NCI-H510A treated with DMSO at 0.1 percent for 48 hours (cell line): ENCODE measurements at regions not wholly inside any gene's neighbourhood (a gene's known extent, or its start where the extent isn't known, plus 50 kb on each side); places are given as distances from the start of the nearest gene placed in this dataset.

Source experiments
- DNase-seq: peaks from one replicate; lab custom pipeline; 2025; lab: John Stamatoyannopoulos, UW

DNA sequence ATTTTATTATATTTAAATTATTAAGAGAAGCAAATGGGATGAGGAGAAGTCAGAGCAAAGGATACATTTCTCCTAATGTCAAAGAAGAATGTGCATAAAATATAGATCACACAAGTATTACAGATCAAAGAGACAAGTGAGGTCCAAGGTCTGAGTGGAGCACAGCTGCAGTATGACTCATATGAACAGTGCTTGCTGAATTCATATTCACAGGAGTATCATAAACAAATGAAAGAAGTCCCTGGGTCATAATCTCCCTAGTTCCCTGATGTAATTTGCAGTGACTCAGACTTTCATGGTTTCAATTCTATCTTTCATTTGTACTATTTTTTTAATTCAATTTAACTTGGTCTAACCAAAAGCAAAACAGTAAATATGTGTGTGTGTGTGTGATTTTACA, 499.0 kb upstream of the CCDC179 start:
- DNase-seq = no peak

DNA sequence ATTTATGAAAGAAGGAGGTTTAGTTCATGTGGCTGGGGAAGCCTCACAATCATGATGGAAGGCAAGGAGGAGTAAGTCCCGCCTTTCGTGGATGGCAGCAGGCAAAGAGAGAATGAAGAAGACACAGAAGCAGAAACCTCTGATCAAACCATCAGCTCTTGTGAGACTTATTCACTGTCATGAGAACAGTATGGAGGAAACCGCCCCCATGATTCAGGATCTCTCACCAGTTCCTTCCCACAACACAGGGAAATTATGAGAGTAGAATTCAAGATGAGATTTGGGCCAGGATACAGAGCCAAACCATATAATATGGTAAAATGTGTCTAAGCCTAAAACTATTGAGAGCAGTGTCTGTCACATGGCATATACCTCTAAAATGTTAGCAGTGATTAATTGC, 503.8 kb upstream of the CCDC179 start:
- no peak for DNase-seq

DNA sequence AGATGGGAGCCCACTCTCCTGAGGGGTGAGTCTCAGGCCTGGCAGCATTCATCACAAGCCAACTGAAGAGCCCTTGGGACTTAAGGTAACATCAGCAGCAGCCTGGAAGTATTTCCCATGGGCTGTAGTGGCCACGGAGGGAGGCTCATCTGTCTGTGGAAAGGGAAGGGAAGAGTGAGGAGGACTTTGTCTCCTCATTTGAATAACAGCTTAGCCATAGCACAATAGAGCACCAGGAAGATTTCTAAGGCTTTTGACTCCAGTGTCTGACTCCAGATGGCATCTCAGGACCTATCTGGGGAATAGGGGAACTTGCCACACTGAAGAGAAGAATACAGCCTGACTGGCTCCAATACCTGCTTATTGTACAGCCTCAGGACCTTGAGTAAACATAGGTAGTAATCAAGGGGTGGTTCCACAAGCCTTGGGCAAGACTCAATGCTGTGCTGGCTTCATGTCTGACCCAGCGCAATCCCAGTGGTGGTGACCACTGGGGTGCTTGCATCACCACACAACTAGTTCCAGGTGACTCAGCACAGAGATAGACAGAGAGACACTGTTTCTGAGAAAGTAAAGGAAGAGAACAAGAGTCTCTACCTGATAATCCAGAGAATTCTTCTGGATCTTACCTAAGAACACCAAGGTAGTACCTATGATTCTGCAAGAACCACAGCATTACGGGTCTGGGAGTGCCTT, 510.5 kb upstream of the CCDC179 start:
- no peak for DNase-seq

DNA sequence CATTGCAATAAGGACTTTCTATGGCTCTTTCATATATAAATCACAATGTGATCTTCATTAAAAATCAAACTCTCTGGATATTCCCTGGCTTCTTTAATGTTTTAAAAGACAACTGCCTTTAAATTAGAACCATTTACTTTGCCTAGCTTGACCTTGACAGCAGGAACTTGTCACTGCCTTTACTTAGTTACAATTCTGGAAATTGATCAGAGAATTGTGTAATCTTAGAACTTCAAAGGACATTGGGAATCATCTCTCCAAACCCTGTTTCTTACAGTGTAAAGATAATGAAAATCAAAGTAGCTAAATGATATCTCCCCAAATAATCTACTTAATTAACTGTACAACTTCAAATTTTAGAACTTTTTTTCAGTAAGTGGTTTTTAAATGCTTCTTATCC, 517.6 kb upstream of the CCDC179 start:
- DNase-seq = no peak

DNA sequence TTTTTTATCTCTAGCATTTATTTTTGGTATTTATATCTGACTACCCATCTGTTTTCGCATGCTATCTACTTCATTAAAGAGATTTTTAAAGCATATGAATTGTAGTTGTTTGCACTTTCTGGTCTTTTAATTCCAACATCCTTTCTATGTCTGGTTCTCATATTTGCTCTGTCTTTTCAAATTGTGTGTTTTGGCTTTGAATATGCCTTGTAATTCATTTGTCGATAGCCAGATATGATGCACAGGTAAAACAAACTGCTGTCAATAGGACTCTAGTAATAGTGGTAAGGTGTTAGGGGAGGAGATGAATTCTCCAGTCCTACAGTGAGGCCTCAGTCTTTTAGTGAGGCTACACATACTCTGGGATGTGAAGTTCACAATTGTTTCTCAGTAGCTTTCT, 530.8 kb upstream of the CCDC179 start:
- DNase-seq = no peak

DNA sequence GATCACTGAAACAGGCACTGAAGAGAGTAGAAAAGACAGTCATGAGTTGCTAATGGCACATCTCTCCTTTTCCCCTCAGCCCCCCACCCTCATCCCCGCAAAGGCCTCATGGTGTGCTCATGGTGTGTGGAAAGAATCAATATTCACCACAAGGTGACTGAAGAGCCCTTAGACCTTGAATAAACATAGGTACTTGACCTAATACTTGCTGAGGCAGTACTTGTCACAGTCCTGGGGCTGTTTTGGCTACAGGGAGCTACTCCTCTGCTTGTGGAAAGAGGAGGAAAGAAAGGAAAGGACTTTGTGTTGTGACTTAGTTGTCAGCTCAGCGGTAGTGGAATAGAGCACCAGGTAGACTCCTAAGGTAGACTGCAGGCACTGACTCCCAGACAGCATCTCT, 537.8 kb upstream of the CCDC179 start:
- peak; percentile 70 for DNase-seq

DNA sequence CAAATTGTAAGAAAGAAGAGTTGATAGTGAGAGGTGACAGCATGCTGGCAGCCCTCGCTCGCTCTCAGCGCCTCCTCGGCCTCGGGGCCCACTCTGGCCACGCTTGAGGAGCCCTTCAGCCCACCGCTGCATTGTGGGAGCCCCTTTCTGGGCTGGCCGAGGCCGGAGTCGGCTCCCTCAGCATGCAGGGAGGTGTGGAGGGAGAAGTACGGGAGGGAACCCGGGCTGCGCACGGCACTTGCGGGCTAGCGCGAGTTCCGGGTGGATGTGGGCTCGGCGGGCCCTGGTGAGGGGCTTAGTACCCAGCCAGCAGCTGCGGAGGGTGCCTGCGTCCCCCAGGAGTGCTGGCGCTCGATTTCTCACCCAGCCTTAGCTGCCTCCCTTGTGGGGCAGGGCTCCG, 539.7 kb upstream of the CCDC179 start:
- no peak for DNase-seq

DNA sequence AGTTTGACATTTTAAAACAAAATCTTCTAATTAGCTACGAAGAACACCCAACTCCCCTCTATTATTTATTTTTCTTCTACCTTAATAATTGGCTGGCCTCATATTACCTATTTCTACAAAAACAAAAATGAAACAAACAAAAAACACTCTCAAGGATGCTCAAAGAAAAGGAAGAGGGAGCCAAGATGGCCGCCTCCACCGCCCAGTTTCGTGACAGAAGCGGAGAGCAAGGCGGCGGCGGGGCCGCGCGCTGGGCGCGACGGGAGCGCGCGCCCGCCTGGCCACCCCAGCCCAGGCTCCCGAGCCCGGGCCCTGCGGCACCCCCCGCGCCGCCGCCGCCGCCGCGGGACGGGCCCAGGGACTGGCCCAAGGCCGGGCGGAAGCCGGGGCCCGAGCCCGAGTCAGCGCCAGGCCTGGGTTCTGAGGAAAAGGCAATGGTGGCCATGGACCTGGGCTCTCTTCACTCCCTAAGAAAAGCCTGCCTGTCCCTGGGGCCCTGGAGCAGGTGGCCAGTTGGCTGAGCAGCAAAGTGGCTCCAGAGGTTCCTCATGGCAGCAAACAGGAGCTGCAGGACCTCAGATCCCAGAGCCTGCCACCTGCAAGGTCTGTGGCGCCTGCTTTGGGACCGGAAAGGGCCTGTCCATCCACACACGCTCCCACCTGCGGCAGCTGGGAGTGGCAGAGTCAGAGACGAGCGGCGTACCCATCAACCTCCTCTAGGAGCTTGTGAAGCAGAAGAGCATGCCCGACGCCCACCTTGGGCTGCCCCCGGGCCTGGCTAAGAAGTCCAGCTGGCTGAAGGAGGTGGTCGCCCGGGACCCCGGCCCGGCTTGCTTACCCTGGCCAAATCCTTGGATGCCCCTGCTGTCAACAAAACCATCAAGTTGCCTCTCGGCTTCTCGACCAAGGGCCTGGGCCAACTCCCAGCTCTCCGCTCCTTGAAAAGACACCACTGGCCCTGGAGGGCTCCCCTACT, 543.2 kb upstream of the CCDC179 start:
- no peak for DNase-seq

DNA sequence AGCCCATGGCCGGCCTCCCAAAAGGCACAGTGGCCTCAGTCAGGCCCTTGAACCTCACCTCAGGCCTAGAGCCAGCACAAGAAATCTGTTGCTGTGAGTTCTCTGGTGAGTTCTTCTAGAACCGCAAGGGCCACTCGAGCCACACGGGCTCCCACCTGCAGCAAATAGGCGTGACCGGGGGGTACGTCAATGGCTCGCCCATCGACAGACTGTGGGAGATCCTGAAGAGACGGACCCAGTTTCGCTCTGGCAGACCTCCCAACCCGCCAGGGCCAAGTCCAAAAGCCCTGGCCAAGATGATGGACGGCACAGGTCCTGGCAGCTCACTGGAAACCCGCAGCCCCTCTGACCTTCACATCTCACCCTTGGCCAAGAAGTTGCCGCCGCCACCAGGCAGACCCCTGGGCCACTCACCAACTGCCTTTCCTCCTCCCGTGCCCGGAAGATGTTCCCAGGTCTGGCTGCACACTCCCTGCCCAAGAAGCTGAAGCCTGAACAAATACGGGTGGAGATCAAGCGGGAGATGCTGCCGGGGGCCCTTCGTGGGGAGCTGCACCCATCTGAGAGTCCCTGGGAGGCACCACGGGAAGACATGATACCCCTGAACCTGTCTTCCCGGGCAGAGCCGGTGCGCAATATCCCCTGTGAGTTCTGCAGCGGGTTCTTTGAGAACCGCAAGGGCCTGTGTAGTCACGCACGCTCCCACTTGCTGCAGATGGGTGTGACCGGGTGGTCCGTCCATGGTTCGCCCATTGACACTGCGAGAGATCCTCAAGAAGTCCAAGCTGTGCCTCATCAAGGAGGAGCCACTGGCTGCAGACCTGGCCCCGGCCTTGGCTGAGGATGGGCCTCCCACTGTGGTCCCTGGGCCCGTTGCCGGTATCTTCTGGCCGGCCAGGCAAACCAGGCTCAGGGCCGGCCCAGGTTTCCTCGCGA, 544.2 kb upstream of the CCDC179 start:
- no peak for DNase-seq

DNA sequence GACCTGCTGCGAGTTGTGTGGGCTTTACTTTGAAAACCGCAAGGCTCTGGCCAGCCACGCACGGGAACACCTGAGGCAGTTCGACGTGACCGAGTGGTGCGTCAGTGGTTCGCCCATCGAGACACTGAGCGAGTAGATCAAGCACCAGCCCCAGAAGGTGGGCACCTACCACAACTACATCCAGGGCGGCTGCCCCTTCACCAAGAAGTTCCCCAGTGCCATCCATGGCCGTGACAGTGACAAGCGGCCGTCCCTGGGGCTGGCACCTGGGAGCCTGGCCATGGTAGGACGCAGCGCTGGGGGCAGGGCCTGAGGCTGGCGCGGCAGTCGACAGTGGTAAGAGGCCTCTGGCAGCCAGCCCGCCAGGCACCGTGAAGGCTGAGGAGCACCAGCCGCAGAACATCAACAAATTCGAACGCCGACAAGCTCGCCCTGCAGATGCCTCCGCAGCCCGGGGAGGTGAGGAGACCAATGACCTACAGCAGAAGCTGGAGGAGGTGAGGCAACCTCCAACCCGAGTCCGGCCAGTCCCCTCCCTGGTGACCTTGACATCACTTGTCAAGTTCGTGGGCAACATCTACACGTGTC, 545.2 kb upstream of the CCDC179 start:
- no peak for DNase-seq

DNA sequence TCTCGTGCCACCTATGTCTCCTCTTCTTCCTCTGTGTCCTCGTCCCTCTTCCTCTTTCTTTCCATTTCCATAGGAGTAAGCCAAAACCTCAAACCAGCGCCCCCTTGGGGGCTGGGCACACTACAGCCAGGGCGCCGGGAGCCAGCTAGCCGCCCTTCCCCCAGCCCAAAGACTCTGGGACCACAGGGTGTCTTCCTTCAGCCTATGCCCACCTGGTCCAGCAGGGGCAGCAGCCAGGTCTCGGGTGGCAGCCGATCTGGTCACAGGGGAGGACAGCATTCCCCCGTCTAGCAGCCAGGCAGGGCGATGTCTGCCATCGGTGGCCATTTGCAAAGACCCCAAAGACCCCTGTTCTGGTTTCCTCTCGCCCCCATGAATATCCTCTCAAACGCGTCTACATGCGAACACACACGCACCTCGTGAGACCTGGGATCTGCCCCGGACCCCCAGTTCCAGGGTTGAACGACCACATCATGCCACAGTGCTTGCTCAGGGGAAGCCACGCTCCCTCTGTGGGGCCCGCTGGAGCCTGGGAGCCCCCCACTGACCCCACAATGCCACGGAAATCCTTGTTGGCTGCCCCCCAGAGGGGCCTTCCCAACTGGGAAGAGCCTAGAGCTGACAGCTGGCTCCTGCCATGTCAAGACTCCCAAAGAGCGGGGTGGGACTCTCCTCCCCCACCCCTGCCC, 546.0 kb upstream of the CCDC179 start:
- DNase-seq = no peak

DNA sequence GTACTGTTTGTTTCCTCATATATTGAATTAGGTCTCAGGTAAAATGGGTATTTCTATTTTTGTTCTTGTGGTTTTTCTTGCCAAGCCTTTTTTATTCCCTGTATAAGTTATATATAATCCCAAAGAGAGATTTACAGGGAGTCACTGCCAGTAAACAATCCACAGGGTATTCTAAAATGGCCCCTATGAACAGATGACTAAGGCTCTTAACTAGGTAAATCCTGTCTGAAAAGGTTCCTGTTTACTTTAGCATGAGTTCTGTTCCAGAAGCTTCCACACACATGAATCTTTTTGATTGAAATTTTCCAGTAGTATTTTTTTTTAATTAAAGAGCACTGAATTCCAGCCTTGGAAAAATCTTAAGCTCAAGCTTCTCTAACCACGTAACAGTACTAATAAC, 552.8 kb upstream of the CCDC179 start:
- no peak for DNase-seq

DNA sequence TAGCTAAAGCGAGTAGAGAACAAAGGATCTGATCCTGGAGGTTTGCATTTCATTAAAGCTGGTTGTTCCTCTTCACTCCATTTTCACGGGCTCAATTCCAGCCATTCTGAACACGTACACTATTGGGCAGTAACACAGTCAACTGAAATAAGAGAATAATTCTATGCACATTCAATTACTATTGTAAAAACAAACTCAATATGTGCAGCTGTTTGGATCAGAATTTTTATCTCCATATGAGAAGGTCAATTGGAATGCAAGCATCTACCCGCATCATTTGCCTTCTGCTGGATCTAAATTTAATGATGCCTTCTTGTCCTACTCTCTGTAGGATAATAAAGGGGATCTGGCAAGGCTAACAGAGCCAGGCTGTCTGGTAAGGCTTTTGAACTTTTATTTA, 562.8 kb upstream of the CCDC179 start:
- no peak for DNase-seq

DNA sequence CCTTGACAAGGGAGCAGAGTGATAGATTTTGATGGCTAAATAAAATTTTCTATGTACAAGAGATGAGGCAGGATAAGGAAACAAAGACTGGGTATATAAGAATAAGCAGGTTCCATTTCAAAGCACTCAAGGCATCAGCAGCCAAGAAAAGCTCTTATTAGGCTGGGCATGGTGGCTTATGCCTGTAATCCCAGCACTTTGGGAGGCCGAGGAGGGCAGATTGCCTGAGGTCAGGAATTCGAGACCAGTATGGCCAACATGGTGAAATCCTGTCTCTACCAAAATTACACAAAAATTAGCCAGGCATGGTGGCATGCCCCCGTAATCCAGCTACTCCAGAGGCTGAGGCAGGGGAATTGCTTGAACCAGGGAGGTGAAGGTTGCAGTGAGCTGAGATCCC, 563.4 kb upstream of the CCDC179 start:
- no peak for DNase-seq

DNA sequence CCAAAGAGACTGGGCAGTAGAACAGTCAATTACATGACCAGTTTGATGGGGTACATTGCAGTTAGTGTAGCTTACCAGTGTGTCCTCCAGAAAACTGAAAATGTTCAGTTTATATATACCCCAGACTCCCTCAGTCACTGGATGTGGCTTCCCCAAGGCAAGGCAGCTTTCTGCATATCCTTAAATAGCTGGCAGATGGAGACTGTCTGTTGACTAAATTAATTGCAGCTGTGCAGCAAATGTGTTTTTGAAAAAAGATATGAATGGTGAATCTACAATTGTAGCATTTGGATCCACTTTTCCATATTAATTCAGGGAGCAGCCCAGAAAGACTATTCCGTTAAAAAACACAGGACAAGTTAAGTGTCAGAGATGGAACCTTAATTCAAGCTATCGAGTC, 565.1 kb upstream of the CCDC179 start:
- no peak for DNase-seq

DNA sequence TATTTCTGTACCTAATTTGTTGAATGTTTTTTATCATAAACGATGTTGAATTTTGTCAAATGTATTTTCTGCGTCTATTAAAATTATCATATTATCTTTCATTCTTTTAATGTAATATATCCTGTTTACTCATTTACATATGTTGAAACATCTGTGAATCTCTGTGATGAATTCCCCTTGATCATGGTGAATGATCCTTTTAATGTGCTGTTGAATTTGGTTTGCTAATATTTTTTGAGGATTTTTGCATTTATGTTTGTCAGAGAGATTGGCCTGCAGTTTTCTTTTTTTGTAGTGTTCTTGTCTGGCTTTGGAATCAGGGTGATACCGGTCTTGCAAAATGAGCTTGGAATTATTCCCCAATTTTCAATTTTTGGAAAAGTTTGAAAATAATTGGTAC, 569.3 kb upstream of the CCDC179 start:
- DNase-seq = no peak

DNA sequence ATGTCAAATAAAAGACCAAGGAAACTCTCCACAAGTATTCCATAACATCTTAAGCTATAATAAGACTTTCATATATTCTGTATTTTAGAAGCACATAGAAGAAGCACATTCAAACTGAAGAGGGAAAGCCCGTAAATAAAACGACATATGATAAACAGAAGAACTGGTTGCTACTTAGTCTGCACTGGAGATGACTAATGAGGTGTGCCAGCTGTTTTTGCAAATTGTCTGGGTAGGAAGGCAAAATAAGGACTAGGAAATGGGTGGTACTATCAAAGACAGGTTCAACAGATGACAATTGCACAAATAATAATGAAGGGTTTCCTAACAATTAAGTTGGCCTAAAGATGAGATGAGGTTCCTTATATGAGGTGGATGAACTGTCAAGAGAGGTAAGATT, 593.2 kb upstream of the CCDC179 start:
- DNase-seq = no peak

DNA sequence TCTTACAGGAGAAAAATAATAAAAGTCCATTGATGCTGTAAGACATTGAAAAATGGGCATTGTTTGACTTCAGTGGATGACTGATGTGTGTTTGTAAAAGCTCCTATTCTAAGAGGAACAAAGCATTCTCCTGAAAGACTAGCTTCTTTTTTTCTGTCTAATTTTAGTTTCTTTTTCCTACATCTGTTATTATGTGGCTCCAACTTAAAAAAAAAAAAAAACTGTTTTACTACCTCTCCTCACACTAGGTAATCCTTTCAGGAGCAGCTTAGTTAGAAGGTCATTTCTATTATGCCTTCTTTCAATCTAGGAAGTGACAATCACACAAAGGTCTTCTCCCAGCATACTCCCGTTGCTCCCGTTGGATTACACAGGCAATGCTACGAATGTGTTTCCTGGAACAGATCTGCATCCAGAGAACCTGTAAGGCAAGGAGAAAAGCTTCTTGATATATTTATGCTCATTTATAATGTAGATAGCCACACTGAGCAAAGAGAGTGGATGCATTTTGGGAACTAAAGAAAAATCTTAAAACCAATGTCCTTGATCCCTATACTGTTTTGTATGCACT, 595.1 kb upstream of the CCDC179 start:
- DNase-seq = no peak

DNA sequence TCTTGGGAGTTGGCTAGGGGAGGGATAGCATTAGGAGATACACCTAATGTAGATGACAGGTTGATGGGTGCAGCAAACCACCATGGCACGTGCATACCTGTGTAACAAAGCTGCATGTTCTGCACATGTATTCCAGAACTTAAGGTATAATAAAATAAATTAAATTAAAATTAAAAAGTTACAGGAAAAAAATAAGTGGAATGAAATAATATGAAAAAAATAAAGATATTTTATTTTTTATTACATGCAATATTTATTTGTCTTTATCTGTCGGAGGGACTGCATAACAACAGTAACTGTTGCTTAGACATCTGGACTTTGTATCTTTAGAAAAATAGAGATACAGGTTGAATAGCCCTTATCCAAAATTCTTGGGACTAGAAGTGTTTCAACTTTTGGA, 597.4 kb upstream of the CCDC179 start:
- no peak for DNase-seq

DNA sequence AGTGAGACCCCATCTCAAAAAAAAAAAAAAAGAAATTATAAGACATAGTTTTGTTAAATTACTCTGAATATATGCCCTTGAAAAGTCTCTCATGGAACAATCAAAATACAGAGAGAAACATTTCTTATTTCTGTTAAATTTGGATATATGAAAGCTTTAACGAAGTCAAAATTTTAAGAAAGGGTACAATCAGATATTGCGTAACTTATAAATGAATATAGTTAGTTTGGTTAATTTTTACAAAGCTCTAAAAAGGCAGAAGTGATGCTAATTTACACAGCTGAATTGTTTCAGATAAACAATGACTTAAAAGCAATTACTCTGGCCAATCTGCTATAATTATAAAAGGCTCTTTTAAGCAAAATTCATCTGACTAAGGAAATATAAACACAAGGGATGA, 611.6 kb upstream of the CCDC179 start:
- DNase-seq = no peak

DNA sequence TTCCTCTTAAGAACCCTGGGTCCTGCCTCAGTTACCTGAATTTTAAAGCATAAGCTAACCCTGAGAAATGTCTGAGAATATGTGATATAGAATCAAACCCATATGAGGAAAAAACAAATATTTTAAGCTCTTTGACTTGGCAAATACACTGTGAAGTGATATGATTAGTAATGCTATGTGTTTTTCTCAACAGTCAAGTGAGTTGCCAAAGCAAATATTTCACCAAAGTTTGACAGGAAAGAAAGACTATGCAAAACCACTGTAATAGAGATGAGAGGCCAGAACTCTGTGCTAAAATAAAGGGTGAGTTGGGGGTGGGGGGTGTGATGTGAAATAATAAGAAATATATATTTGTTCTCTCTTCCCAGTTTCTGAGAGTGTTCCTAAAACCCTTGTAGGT, 613.5 kb upstream of the CCDC179 start:
- no peak for DNase-seq
